DOHH2 (cell line): ENCODE measurements at regions not wholly inside any gene's neighbourhood (a gene's known extent, or its start where the extent isn't known, plus 50 kb on each side); places are given as distances from the start of the nearest gene placed in this dataset.

Experiments used
- H3F3A ChIP-seq: fragments of 200-600 bp; sonication (generic), shearing (Covaris generic); 2 replicates; pipeline ENCODE4 v1.6.0; 2016; ENCODE audit warnings: antibody characterized with exemption, mild to moderate bottlenecking; ENCODE audit not compliant: control insufficient read depth, insufficient read depth
- H3K27ac ChIP-seq: fragments of 200-600 bp; sonication (generic); 2 replicates; pipeline ENCODE4 v1.5.1; 2014; ENCODE audit warnings: low read depth, mild to moderate bottlenecking, low read length, moderate library complexity
- H3K27me3 ChIP-seq: fragments of 200-600 bp; sonication (generic); 2 replicates; pipeline ENCODE4 v1.6.1; 2014; ENCODE audit warnings: mild to moderate bottlenecking, low read length, mixed read lengths; ENCODE audit not compliant: control insufficient read depth
- H3K36me3 ChIP-seq: fragments of 200-600 bp; sonication (generic); 2 replicates; pipeline ENCODE4 v1.6.1; 2014; ENCODE audit warnings: mild to moderate bottlenecking, low read length, moderate library complexity, mixed read lengths; ENCODE audit not compliant: control insufficient read depth
- H3K4me1 ChIP-seq: fragments of 200-600 bp; sonication (generic); 2 replicates; pipeline ENCODE4 v1.6.1; 2014; ENCODE audit warnings: mild to moderate bottlenecking, low read length, mixed read lengths; ENCODE audit not compliant: control insufficient read depth
- H3K4me2 ChIP-seq: fragments of 200-600 bp; sonication (generic); 2 replicates; pipeline ENCODE4 v1.6.0; 2014; ENCODE audit warnings: mild to moderate bottlenecking, low read length, moderate library complexity
- H3K4me3 ChIP-seq: fragments of 200-600 bp; sonication (generic); 2 replicates; pipeline ENCODE4 v1.5.1; 2014; ENCODE audit warnings: mild to moderate bottlenecking, low read length, mixed read lengths
- H3K79me2 ChIP-seq: fragments of 200-600 bp; sonication (generic); 2 replicates; pipeline ENCODE4 v1.6.1; 2014; ENCODE audit warnings: mild to moderate bottlenecking, low read length, mixed read lengths; ENCODE audit not compliant: control insufficient read depth
- H3K9me2 ChIP-seq: fragments of 200-600 bp; sonication (generic); replicated peaks from 2 replicates; pipeline ENCODE4 v1.6.1; 2014; ENCODE audit warnings: mild to moderate bottlenecking, low read length, mixed read lengths; ENCODE audit not compliant: control insufficient read depth
- H3K9me3 ChIP-seq: fragments of 200-600 bp; sonication (generic); 2 replicates; pipeline ENCODE4 v1.6.1; 2014; ENCODE audit warnings: antibody characterized with exemption, low read length, mixed read lengths; ENCODE audit not compliant: control insufficient read depth, insufficient read depth
- H4K20me1 ChIP-seq: fragments of 200-600 bp; sonication (generic); 2 replicates; pipeline ENCODE4 v1.6.0; 2014; ENCODE audit warnings: low read depth, mild to moderate bottlenecking, antibody characterized with exemption, low read length, moderate library complexity; ENCODE audit not compliant: control insufficient read depth, insufficient read depth
- CTCF ChIP-seq: fragments of 200-600 bp; sonication (generic); IDR thresholded peaks from one replicate; pipeline ENCODE4 v1.5.1; 2014; ENCODE audit warnings: antibody characterized with exemption, mild to moderate bottlenecking, low read depth, low read length; ENCODE audit not compliant: poor library complexity, severe bottlenecking
- EZH2phosphoT487 ChIP-seq: fragments of 200-600 bp; sonication (generic); IDR thresholded peaks from 2 replicates; pipeline ENCODE4 v1.6.1; 2017; ENCODE audit warnings: borderline replicate concordance, mild to moderate bottlenecking, antibody characterized with exemption, low read length, moderate library complexity, mixed read lengths

- H3K79me2 ChIP-seq = no peaks in the 10 kb centered on the region
- H3K36me3 ChIP-seq = no peaks in the 10 kb centered on the region
- H3K4me3 ChIP-seq = no peak overlapping the region
- no peaks in the 10 kb centered on the region for H4K20me1 ChIP-seq
- no peaks in the 10 kb centered on the region for H3F3A ChIP-seq
- no peak for TF ChIP-seq EZH2phosphoT487
- TF ChIP-seq CTCF = no peak
- H3K27me3 ChIP-seq = no peaks in the 10 kb centered on the region
- no peaks in the 10 kb centered on the region for H3K9me3 ChIP-seq
- H3K4me2 ChIP-seq = no peak overlapping the region
- no peaks in the 10 kb centered on the region for H3K9me2 ChIP-seq
- no peaks in the 10 kb centered on the region for H3K4me1 ChIP-seq
- no peak overlapping the region for H3K27ac ChIP-seq
Observed at GRCh38 chr7:23909426-23909825, 199.4 kb downstream of the STK31 start.

DNA sequence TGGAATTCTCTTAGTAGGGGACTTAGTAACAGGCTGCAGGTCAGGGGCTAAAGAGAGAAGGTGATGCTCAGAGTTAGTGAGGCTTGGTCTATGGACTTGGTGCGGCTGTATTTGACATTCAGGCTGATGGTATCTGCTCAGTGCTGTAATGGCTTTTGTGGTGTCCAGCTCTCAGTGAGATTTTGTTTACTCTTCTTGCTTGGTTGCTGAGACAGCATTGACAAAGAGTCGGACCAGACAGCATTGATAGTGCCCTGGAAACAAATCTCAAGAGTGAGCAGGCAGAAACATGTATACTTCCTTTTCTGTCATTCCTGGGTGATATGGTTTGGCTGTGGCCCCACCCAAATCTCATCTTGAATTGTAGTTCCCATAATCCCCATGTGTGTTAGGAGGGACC is 202.0 kb downstream of the STK31 start:
- no peaks in the 10 kb centered on the region for H3K9me3 ChIP-seq
- TF ChIP-seq CTCF = no peak
- no peak for TF ChIP-seq EZH2phosphoT487
- no peak overlapping the region for H3K27ac ChIP-seq
- H3K9me2 ChIP-seq = no peaks in the 10 kb centered on the region
- H3K79me2 ChIP-seq = no peaks in the 10 kb centered on the region
- no peaks in the 10 kb centered on the region for H3F3A ChIP-seq
- H3K4me3 ChIP-seq = no peak overlapping the region
- no peaks in the 10 kb centered on the region for H4K20me1 ChIP-seq
- no peaks in the 10 kb centered on the region for H3K27me3 ChIP-seq
- H3K36me3 ChIP-seq = no peaks in the 10 kb centered on the region
- no peak overlapping the region for H3K4me2 ChIP-seq
- H3K4me1 ChIP-seq = no peaks in the 10 kb centered on the region

GRCh38 chr7:23913016-23913415 is 203.0 kb downstream of the STK31 start:
- no peaks in the 10 kb centered on the region for H3F3A ChIP-seq
- H3K4me1 ChIP-seq = no peaks in the 10 kb centered on the region
- no peaks in the 10 kb centered on the region for H3K36me3 ChIP-seq
- no peak overlapping the region for H3K4me2 ChIP-seq
- no peaks in the 10 kb centered on the region for H4K20me1 ChIP-seq
- H3K9me3 ChIP-seq = no peaks in the 10 kb centered on the region
- H3K27me3 ChIP-seq = no peaks in the 10 kb centered on the region
- no peak overlapping the region for H3K27ac ChIP-seq
- no peak overlapping the region for H3K4me3 ChIP-seq
- H3K79me2 ChIP-seq = no peaks in the 10 kb centered on the region
- no peak for TF ChIP-seq CTCF
- H3K9me2 ChIP-seq = no peaks in the 10 kb centered on the region

GRCh38 chr7:23915236-23915635 is 205.2 kb downstream of the STK31 start:
- Histone ChIP-seq H3K27ac (no peak overlapping the region), H3K9me3 (no peaks in the 10 kb centered on the region), H3K9me2 (no peaks in the 10 kb centered on the region), H3K4me1 (no peaks in the 10 kb centered on the region), H3K36me3 (no peaks in the 10 kb centered on the region), H3K4me3 (no peak overlapping the region), H3F3A (no peaks in the 10 kb centered on the region), H3K4me2 (no peak overlapping the region), H3K79me2 (no peaks in the 10 kb centered on the region), H4K20me1 (no peaks in the 10 kb centered on the region), H3K27me3 (no peaks in the 10 kb centered on the region)
- no peak for TF ChIP-seq CTCF
- no peak for TF ChIP-seq EZH2phosphoT487
